ENCODE measurements at regions not wholly inside any gene's neighbourhood (a gene's known extent, or its start where the extent isn't known, plus 50 kb on each side); places are given as distances from the start of the nearest gene placed in this dataset.

DNA sequence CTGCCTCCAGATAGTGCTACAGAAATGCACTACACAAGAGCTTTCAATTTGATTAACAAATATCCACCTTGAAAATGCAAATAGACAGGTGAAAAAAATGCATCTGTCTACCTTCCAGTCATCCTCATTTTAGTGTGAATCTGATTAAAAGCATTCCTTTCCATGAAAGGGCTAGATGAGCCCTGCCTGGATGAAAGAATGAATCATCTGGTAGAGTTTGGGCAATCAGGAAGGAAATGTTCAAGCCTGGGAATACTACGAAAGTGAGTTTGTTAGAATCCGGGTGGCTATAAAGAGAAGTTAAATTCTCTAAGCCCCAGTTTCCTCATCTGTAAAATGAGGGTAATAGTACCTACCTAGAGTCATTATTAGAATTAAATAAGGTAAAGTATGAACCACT is 142.6 kb downstream of the FAM114A2 start:
- no peak overlapping the region for H3K4me3 ChIP-seq
- no peaks in the 10 kb centered on the region for H3K36me3 ChIP-seq (replicated peaks)
- no peak for DNase-seq (ENCODE audit: low spot score in 2 of 2)
- H3K9me3 ChIP-seq: no peaks in the 10 kb centered on the region
- H3K4me1 ChIP-seq: no peaks in the 10 kb centered on the region
- no peaks in the 10 kb centered on the region for H3K27me3 ChIP-seq (ENCODE audit: low read depth)
- in situ Hi-C loops (cut with MboI; ENCODE audit: low sequenced_read_pairs): no loop called here

DNA sequence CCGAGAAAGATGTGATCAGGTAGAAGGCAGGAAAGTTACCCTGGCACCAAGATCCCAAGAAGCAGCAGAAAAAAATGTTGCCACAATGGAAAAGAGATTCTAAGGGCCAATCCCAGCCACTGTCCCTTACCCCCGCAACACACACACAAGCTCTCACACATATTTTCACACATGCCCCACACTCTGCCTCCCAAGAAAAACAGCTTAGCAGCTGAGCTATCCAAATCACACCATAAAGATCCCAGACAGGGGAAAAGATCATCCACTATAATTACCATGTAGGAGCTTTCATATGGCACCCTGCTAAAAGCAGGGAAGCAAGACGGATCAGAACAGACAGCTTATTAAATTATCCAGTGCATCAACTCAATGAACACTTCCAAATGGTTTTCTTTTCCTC is 143.4 kb downstream of the FAM114A2 start:
- Histone ChIP-seq H3K4me3 (no peak overlapping the region), H3K4me1 (no peaks in the 10 kb centered on the region), H3K9me3 (no peaks in the 10 kb centered on the region), H3K27me3 (ENCODE audit: low read depth) (no peaks in the 10 kb centered on the region), H3K36me3 (replicated peaks) (no peaks in the 10 kb centered on the region)
- no peak for DNase-seq (ENCODE audit: low spot score in 2 of 2)
- in situ Hi-C loops (cut with MboI; ENCODE audit: low sequenced_read_pairs): no loop called here

DNA sequence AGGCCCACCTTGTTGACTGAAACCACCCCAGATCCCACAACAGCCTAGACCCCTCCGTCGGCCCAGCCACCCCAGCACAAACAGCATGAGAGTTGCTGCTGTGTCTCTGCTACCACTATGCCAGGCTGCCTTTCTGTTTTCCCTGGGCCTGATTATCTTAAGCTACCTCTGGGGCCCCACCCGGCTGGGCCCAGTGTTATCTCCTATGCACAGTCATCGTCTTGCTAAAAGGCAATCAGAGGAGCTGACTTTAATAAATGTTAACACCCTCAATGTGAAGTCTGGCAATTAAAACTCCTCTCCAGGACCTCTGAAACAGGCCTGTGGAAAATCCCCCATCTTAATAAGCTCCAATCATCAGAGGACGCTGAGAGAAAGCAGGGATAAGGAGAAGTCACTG is 144.9 kb downstream of the FAM114A2 start:
- DNase-seq (ENCODE audit: low spot score in 2 of 2): no peak
- no peaks in the 10 kb centered on the region for H3K9me3 ChIP-seq
- no peaks in the 10 kb centered on the region for H3K27me3 ChIP-seq (ENCODE audit: low read depth)
- in situ Hi-C loops (cut with MboI; ENCODE audit: low sequenced_read_pairs): no loop called here
- no peak overlapping the region for H3K4me3 ChIP-seq
- no peaks in the 10 kb centered on the region for H3K4me1 ChIP-seq
- H3K36me3 ChIP-seq (replicated peaks): no peaks in the 10 kb centered on the region

DNA sequence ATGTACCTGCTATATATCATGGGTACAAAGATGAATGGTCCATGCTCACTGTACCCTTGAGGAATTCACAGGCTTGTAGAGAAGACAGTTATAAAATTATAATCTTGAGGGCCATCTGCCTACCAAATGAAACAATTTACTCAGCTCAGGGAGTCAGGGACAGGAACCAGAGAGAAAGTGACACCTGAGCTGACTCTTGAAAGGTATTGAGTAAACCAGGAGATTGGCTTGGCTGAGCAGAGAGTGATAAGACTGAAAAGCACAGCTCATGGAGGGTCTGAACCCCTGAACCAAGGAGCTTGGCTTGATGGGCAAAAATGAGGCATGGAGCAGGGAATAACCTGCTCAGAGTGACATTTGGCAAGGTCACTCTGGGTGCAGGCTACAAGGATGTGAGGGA is 147.3 kb downstream of the FAM114A2 start:
- no peaks in the 10 kb centered on the region for H3K27me3 ChIP-seq (ENCODE audit: low read depth)
- no peak overlapping the region for H3K4me3 ChIP-seq
- in situ Hi-C loops (cut with MboI; ENCODE audit: low sequenced_read_pairs): no loop called here
- H3K9me3 ChIP-seq: no peaks in the 10 kb centered on the region
- no peaks in the 10 kb centered on the region for H3K4me1 ChIP-seq
- no peak for DNase-seq (ENCODE audit: low spot score in 2 of 2)
- H3K36me3 ChIP-seq (replicated peaks): no peaks in the 10 kb centered on the region

DNA sequence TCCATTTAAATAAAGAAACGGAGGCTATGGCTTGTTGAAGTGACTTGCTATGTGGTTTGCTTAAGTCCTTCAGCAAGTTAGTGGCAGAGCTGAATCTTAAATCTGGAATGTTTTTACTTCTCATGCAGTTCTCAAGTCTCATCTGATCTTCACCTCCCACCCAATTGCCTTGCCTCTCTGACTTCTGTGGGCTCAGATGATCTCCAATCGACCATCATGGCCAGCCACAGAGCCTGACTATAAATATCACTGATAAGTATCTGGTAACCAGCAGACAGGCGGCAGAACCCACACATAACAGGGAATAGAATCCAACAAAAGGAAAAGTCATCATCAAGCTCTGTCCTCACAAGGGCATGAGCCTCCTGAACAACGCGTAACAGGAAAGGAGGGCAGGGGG is 149.9 kb downstream of the FAM114A2 start:
- Histone ChIP-seq H3K4me3 (no peak overlapping the region), H3K27me3 (ENCODE audit: low read depth) (peaks cover 1% of the 10 kb centered on the region; the same call in 1 of the 2 replicates), H3K4me1 (no peaks in the 10 kb centered on the region), H3K36me3 (replicated peaks) (no peaks in the 10 kb centered on the region), H3K9me3 (no peaks in the 10 kb centered on the region)
- in situ Hi-C loops (cut with MboI; ENCODE audit: low sequenced_read_pairs): no loop called here
- no peak for DNase-seq (ENCODE audit: low spot score in 2 of 2)

GRCh38 chr5:153885141-153885540 is 153.6 kb downstream of the FAM114A2 start:
- Histone ChIP-seq H3K9me3 (no peaks in the 10 kb centered on the region), H3K4me1 (no peaks in the 10 kb centered on the region), H3K4me3 (no peak overlapping the region), H3K27me3 (ENCODE audit: low read depth) (peaks cover 7% of the 10 kb centered on the region; the same call in 1 of the 2 replicates), H3K36me3 (replicated peaks) (no peaks in the 10 kb centered on the region)
- DNase-seq (ENCODE audit: low spot score in 2 of 2): no peak
- in situ Hi-C loops (cut with MboI; ENCODE audit: low sequenced_read_pairs): no loop called here

GRCh38 chr5:153884612-153884957 is 154.1 kb downstream of the FAM114A2 start:
- Histone ChIP-seq H3K27me3 (ENCODE audit: low read depth) (peaks cover 7% of the 10 kb centered on the region; the same call in 1 of the 2 replicates), H3K9me3 (no peaks in the 10 kb centered on the region), H3K36me3 (replicated peaks) (no peaks in the 10 kb centered on the region), H3K4me1 (no peaks in the 10 kb centered on the region), H3K4me3 (no peak overlapping the region)
- in situ Hi-C loops (cut with MboI; ENCODE audit: low sequenced_read_pairs): no loop called here
- no peak for DNase-seq (ENCODE audit: low spot score in 2 of 2)

GRCh38 chr5:153883854-153884611 is 154.7 kb downstream of the FAM114A2 start:
- Histone ChIP-seq H3K4me3 (no peak overlapping the region), H3K27me3 (ENCODE audit: low read depth) (peaks cover 7% of the 10 kb centered on the region; the same call in 1 of the 2 replicates), H3K9me3 (no peaks in the 10 kb centered on the region), H3K36me3 (replicated peaks) (no peaks in the 10 kb centered on the region), H3K4me1 (no peaks in the 10 kb centered on the region)
- DNase-seq (ENCODE audit: low spot score in 2 of 2): no peak
- in situ Hi-C loops (cut with MboI; ENCODE audit: low sequenced_read_pairs): no loop called here

- H3K36me3 ChIP-seq (replicated peaks): no peaks in the 10 kb centered on the region
- H3K27me3 ChIP-seq (ENCODE audit: low read depth): peaks cover 7% of the 10 kb centered on the region; the same call in 1 of the 2 replicates
- H3K4me3 ChIP-seq: no peak overlapping the region
- no peaks in the 10 kb centered on the region for H3K9me3 ChIP-seq
- in situ Hi-C loops (cut with MboI; ENCODE audit: low sequenced_read_pairs): no loop called here
- no peak for DNase-seq (ENCODE audit: low spot score in 2 of 2)
- no peaks in the 10 kb centered on the region for H3K4me1 ChIP-seq
Observed at GRCh38 chr5:153881687-153882086, 157.0 kb downstream of the FAM114A2 start.

- Histone ChIP-seq H3K36me3 (replicated peaks) (no peaks in the 10 kb centered on the region), H3K9me3 (no peaks in the 10 kb centered on the region), H3K4me1 (no peaks in the 10 kb centered on the region), H3K27me3 (ENCODE audit: low read depth) (peaks cover 7% of the 10 kb centered on the region; the same call in 1 of the 2 replicates), H3K4me3 (no peak overlapping the region)
- in situ Hi-C loops (cut with MboI; ENCODE audit: low sequenced_read_pairs): no loop called here
- no peak for DNase-seq (ENCODE audit: low spot score in 2 of 2)
Observed at GRCh38 chr5:153880106-153880505, 158.6 kb downstream of the FAM114A2 start.

GRCh38 chr5:153879596-153879995 is 159.1 kb downstream of the FAM114A2 start:
- Histone ChIP-seq H3K9me3 (no peaks in the 10 kb centered on the region), H3K4me1 (no peaks in the 10 kb centered on the region), H3K4me3 (no peak overlapping the region), H3K36me3 (replicated peaks) (no peaks in the 10 kb centered on the region), H3K27me3 (ENCODE audit: low read depth) (peaks cover 7% of the 10 kb centered on the region; the same call in 1 of the 2 replicates)
- in situ Hi-C loops (cut with MboI; ENCODE audit: low sequenced_read_pairs): no loop called here
- no peak for DNase-seq (ENCODE audit: low spot score in 2 of 2)

GRCh38 chr5:153866176-153866575 is 172.5 kb downstream of the FAM114A2 start:
- Histone ChIP-seq H3K4me1 (no peaks in the 10 kb centered on the region), H3K9me3 (no peaks in the 10 kb centered on the region), H3K27me3 (ENCODE audit: low read depth) (0 out of 2 replicates have a peak, but pooled peaks cover 3% of the 10 kb centered on the region), H3K36me3 (replicated peaks) (no peaks in the 10 kb centered on the region), H3K4me3 (no peak overlapping the region)
- in situ Hi-C loops (cut with MboI; ENCODE audit: low sequenced_read_pairs): no loop called here
- DNase-seq (ENCODE audit: low spot score in 2 of 2): no peak

GRCh38 chr5:153865016-153865415 is 173.7 kb downstream of the FAM114A2 start:
- Histone ChIP-seq H3K4me1 (no peaks in the 10 kb centered on the region), H3K36me3 (replicated peaks) (no peaks in the 10 kb centered on the region), H3K27me3 (ENCODE audit: low read depth) (0 out of 2 replicates have a peak, but pooled peaks cover under 1% of the 10 kb centered on the region), H3K9me3 (no peaks in the 10 kb centered on the region), H3K4me3 (no peak overlapping the region)
- in situ Hi-C loops (cut with MboI; ENCODE audit: low sequenced_read_pairs): no loop called here
- no peak for DNase-seq (ENCODE audit: low spot score in 2 of 2)

- Histone ChIP-seq H3K27me3 (ENCODE audit: low read depth) (no peaks in the 10 kb centered on the region), H3K36me3 (replicated peaks) (no peaks in the 10 kb centered on the region), H3K4me3 (no peak overlapping the region), H3K9me3 (no peaks in the 10 kb centered on the region), H3K4me1 (no peaks in the 10 kb centered on the region)
- in situ Hi-C loops (cut with MboI; ENCODE audit: low sequenced_read_pairs): no loop called here
- no peak for DNase-seq (ENCODE audit: low spot score in 2 of 2)
Observed at GRCh38 chr5:153863951-153864350, 174.8 kb downstream of the FAM114A2 start.
